Vagina (tissue), 2 donors: ENCODE measurements at regions not wholly inside any gene's neighbourhood (a gene's known extent, or its start where the extent isn't known, plus 50 kb on each side); places are given as distances from the start of the nearest gene placed in this dataset.

Experiments used
- DNase-seq, 2 donors: peaks; one replicate each; pipeline ENCODE4 v3.0.0-alpha.2; 2017; ENCODE audit errors: extremely low spot score in 2 of 2
- H3K27ac ChIP-seq: fragments of 200-600 bp; sonication (generic); one replicate; pipeline ENCODE4 v1.5.1; 2019
- H3K27me3 ChIP-seq: fragments of 200-600 bp; sonication (generic); one replicate; pipeline ENCODE4 v1.5.1; 2019
- H3K36me3 ChIP-seq, 2 donors: fragments of 200-600 bp; sonication (generic); one replicate each; pipeline ENCODE4 v1.5.1; 2017 to 2019
- H3K4me1 ChIP-seq: fragments of 200-600 bp; sonication (generic); one replicate; pipeline ENCODE4 v1.5.1; 2019
- H3K4me3 ChIP-seq, 2 donors: fragments of 200-600 bp; sonication (generic); 1 replicate in 1 of 2; 2 replicates in 1 of 2; pipeline ENCODE4 v1.5.1; 2016 to 2019
- H3K9me3 ChIP-seq: fragments of 200-600 bp; sonication (generic); one replicate; pipeline ENCODE4 v1.5.1; 2019
- POLR2A ChIP-seq, 2 donors: fragments of 450-650 bp; IDR thresholded peaks; one replicate each; pipeline ENCODE4 v1.6.1; 2017; ENCODE audit warnings: antibody characterized with exemption in 2 of 2, mild to moderate bottlenecking in 2 of 2, moderate library complexity in 2 of 2
- POLR2AphosphoS5 ChIP-seq, 2 donors: sonication (generic); formaldehyde crosslinking; IDR thresholded peaks; one replicate each; pipeline ENCODE4 v1.9.0; 2017; ENCODE audit warnings: antibody characterized with exemption in 2 of 2, mild to moderate bottlenecking in 2 of 2, low read depth in 1 of 2; ENCODE audit not compliant: insufficient read depth in 1 of 2
- intact Hi-C: fragments of 100-400 bp; cut with DNase I; formaldehyde crosslinking; loops from one replicate; pipeline ENCODE4 v1.15.1; 2023
- TF ChIP-seq, protein P1 (sequence below), 3 experiments: fragments of 450-650 bp in 2 of 3; fragments of 200-600 bp in 1 of 3; sonication (generic) in 1 of 3; IDR thresholded peaks; one replicate each; pipeline ENCODE4 v1.5.1; 2017 to 2019; ENCODE audit warnings: antibody characterized with exemption in 3 of 3, mild to moderate bottlenecking in 2 of 3, moderate library complexity in 2 of 3

- Histone ChIP-seq H3K27ac (no peak overlapping the region), H3K4me1 (no peaks in the 10 kb centered on the region), H3K36me3 (no peaks in the 10 kb centered on the region), H3K27me3 (no peaks in the 10 kb centered on the region), H3K9me3 (no peaks in the 10 kb centered on the region), H3K4me3 (no peak overlapping the region)
- intact Hi-C loops, result no loop called here
- TF ChIP-seq, protein P1, sequence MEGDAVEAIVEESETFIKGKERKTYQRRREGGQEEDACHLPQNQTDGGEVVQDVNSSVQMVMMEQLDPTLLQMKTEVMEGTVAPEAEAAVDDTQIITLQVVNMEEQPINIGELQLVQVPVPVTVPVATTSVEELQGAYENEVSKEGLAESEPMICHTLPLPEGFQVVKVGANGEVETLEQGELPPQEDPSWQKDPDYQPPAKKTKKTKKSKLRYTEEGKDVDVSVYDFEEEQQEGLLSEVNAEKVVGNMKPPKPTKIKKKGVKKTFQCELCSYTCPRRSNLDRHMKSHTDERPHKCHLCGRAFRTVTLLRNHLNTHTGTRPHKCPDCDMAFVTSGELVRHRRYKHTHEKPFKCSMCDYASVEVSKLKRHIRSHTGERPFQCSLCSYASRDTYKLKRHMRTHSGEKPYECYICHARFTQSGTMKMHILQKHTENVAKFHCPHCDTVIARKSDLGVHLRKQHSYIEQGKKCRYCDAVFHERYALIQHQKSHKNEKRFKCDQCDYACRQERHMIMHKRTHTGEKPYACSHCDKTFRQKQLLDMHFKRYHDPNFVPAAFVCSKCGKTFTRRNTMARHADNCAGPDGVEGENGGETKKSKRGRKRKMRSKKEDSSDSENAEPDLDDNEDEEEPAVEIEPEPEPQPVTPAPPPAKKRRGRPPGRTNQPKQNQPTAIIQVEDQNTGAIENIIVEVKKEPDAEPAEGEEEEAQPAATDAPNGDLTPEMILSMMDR (IDR thresholded peaks at IDR 0.05), result no peak
- TF ChIP-seq POLR2AphosphoS5 (IDR thresholded peaks at IDR 0.05; ENCODE audit: insufficient read depth in 1 of 2, low read depth in 1 of 2), result no peak
- TF ChIP-seq POLR2A (IDR thresholded peaks at IDR 0.05), result no peak
- DNase-seq, result no peak
Observed at GRCh38 chr18:27355308-27355707, 170.2 kb upstream of the CHST9 start.

GRCh38 chr18:27353273-27353672, 168.2 kb upstream of the CHST9 start:
- Histone ChIP-seq H3K36me3 (no peaks in the 10 kb centered on the region), H3K4me1 (no peaks in the 10 kb centered on the region), H3K9me3 (no peaks in the 10 kb centered on the region), H3K4me3 (no peak overlapping the region), H3K27ac (no peak overlapping the region), H3K27me3 (no peaks in the 10 kb centered on the region)
- TF ChIP-seq POLR2AphosphoS5 (IDR thresholded peaks at IDR 0.05; ENCODE audit: insufficient read depth in 1 of 2, low read depth in 1 of 2), result no peak
- no peak for TF ChIP-seq POLR2A (IDR thresholded peaks at IDR 0.05)
- intact Hi-C loops, result no loop called here
- no peak for DNase-seq

GRCh38 chr18:27349284-27349882, 164.3 kb upstream of the CHST9 start:
- no peaks in the 10 kb centered on the region for H3K36me3 ChIP-seq
- no peak overlapping the region for H3K4me3 ChIP-seq
- DNase-seq, result no peak
- intact Hi-C loops, result no loop called here
- no peaks in the 10 kb centered on the region for H3K9me3 ChIP-seq
- no peak overlapping the region for H3K27ac ChIP-seq
- TF ChIP-seq, protein P1 (IDR thresholded peaks at IDR 0.05), result no peak
- TF ChIP-seq POLR2A (IDR thresholded peaks at IDR 0.05), result no peak
- no peak for TF ChIP-seq POLR2AphosphoS5 (IDR thresholded peaks at IDR 0.05; ENCODE audit: insufficient read depth in 1 of 2, low read depth in 1 of 2)
- H3K27me3 ChIP-seq, result no peaks in the 10 kb centered on the region
- no peaks in the 10 kb centered on the region for H3K4me1 ChIP-seq

DNA sequence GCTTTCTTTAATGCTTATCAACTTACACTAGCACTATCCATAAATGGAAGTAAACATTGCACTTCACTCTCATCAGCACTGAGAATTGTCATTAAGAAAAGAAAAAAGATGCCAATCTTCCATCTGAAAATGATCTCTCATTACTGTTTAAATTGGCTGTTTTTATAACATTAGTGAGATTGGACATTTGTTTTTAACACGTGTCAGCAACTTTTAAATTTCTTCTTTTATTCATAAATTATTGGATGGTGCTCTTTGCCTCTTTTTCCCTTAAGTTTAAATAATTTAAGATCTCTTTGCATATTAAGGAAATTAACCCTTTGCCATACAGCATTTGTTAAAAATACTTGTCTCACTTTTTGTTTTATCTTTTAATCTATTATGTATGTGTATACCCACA, 146.5 kb upstream of the CHST9 start:
- no peak overlapping the region for H3K27ac ChIP-seq
- no peaks in the 10 kb centered on the region for H3K4me1 ChIP-seq
- H3K4me3 ChIP-seq, result no peak overlapping the region
- DNase-seq, result no peak
- H3K36me3 ChIP-seq, result no peaks in the 10 kb centered on the region
- no peaks in the 10 kb centered on the region for H3K27me3 ChIP-seq
- no peaks in the 10 kb centered on the region for H3K9me3 ChIP-seq
- TF ChIP-seq, protein P1 (IDR thresholded peaks at IDR 0.05), result no peak
- TF ChIP-seq POLR2A (IDR thresholded peaks at IDR 0.05) (no peak), POLR2AphosphoS5 (IDR thresholded peaks at IDR 0.05; ENCODE audit: insufficient read depth in 1 of 2, low read depth in 1 of 2) (no peak)
- intact Hi-C loops, result no loop called here

DNA sequence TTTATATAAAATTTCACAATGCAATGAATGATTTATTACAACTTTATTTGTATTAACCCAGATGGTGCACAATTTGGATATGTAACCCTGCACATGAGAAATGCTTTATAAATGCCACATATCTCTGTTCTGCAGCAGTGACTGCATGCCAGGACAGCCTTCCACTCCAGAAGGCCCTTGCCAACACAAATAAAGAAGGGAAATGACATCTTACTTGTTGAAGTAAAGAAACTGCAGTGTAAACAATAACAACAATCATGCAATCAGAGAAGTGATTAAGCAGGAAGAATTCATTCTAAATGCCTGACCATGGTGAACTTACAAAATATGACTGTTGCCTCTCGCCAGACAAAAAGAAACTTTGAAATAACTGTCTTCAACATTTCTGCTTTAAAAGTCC, 129.9 kb upstream of the CHST9 start:
- no peak for DNase-seq
- TF ChIP-seq, protein P1 (IDR thresholded peaks at IDR 0.05), result no peak
- no peak for TF ChIP-seq POLR2A (IDR thresholded peaks at IDR 0.05)
- no peak for TF ChIP-seq POLR2AphosphoS5 (IDR thresholded peaks at IDR 0.05; ENCODE audit: insufficient read depth in 1 of 2, low read depth in 1 of 2)
- no peaks in the 10 kb centered on the region for H3K9me3 ChIP-seq
- H3K4me1 ChIP-seq, result no peaks in the 10 kb centered on the region
- intact Hi-C loops, result no loop called here
- H3K27ac ChIP-seq, result no peak overlapping the region
- H3K36me3 ChIP-seq, result no peaks in the 10 kb centered on the region
- no peak overlapping the region for H3K4me3 ChIP-seq
- H3K27me3 ChIP-seq, result no peaks in the 10 kb centered on the region
